ENCODE measurements at regions not wholly inside any gene's neighbourhood (a gene's known extent, or its start where the extent isn't known, plus 50 kb on each side); places are given as distances from the start of the nearest gene placed in this dataset.

- TF ChIP-seq CTCF (IDR thresholded peaks at IDR 0.05; ENCODE audit: low read length): no peak
- TF ChIP-seq EZH2 (IDR thresholded peaks at IDR 0.05; ENCODE audit: borderline replicate concordance, low read length): no peak
Observed at GRCh38 chr14:53346988-53347387, 193.9 kb upstream of the DDHD1 start.
